ENCODE measurements at regions not wholly inside any gene's neighbourhood (a gene's known extent, or its start where the extent isn't known, plus 50 kb on each side); places are given as distances from the start of the nearest gene placed in this dataset.

- intact Hi-C loops (cut with DNase I) = no loop called here
- H3K27ac ChIP-seq (replicated peaks in 1 of 4) = no peak overlapping the region
- H3K36me3 ChIP-seq = no peaks in the 10 kb centered on the region
- DNase-seq (ENCODE audit: extremely low spot score) = no peak
- no peaks in the 10 kb centered on the region for H3K9me3 ChIP-seq
- H3K4me3 ChIP-seq = no peak overlapping the region
- no peaks in the 10 kb centered on the region for H3K27me3 ChIP-seq
- TF ChIP-seq EP300 (IDR thresholded peaks at IDR 0.05) (no peak), POLR2A (IDR thresholded peaks at IDR 0.05; ENCODE audit: low read depth) (no peak), CTCF (IDR thresholded peaks at IDR 0.05) (no peak), POLR2AphosphoS5 (IDR thresholded peaks at IDR 0.05) (no peak)
- peaks cover 0 to 11% (median 5%) of the 10 kb centered on the region in 4 donors for H3K4me1 ChIP-seq
Observed at GRCh38 chr16:51357839-51358238, 206.8 kb upstream of the SALL1 start.

- H3K9me3 ChIP-seq = no peaks in the 10 kb centered on the region
- H3K27me3 ChIP-seq = no peaks in the 10 kb centered on the region
- intact Hi-C loops (cut with DNase I) = no loop called here
- no peak overlapping the region for H3K4me3 ChIP-seq
- TF ChIP-seq EP300 (IDR thresholded peaks at IDR 0.05) (no peak), CTCF (IDR thresholded peaks at IDR 0.05) (no peak), POLR2A (IDR thresholded peaks at IDR 0.05; ENCODE audit: low read depth) (no peak), POLR2AphosphoS5 (IDR thresholded peaks at IDR 0.05) (no peak)
- H3K27ac ChIP-seq (replicated peaks in 1 of 4) = no peak overlapping the region
- DNase-seq (ENCODE audit: extremely low spot score) = no peak
- 69% methylated on average over 6 of the region's 6 CpGs for WGBS
- H3K36me3 ChIP-seq = no peaks in the 10 kb centered on the region
- peaks cover 0 to 11% (median 5%) of the 10 kb centered on the region in 4 donors for H3K4me1 ChIP-seq
Observed at GRCh38 chr16:51355875-51356274, 204.8 kb upstream of the SALL1 start.

GRCh38 chr16:51355195-51355594 lies 204.1 kb upstream of the SALL1 start:
- Histone ChIP-seq H3K27ac (replicated peaks in 1 of 4) (no peak overlapping the region), H3K9me3 (no peaks in the 10 kb centered on the region), H3K36me3 (no peaks in the 10 kb centered on the region), H3K27me3 (no peaks in the 10 kb centered on the region), H3K4me3 (no peak overlapping the region), H3K4me1 (peaks cover 0 to 11% (median 5%) of the 10 kb centered on the region in 4 donors)
- no peak for DNase-seq (ENCODE audit: extremely low spot score)
- TF ChIP-seq CTCF (IDR thresholded peaks at IDR 0.05) = no peak
- intact Hi-C loops (cut with DNase I) = no loop called here
- 78% methylated on average over 6 of the region's 6 CpGs for WGBS

GRCh38 chr16:51353055-51353454 lies 202.0 kb upstream of the SALL1 start:
- Histone ChIP-seq H3K27ac (replicated peaks in 1 of 4) (no peak overlapping the region), H3K9me3 (no peaks in the 10 kb centered on the region), H3K36me3 (no peaks in the 10 kb centered on the region), H3K4me3 (no peak overlapping the region), H3K4me1 (no peaks in the 10 kb centered on the region), H3K27me3 (no peaks in the 10 kb centered on the region)
- TF ChIP-seq EP300 (IDR thresholded peaks at IDR 0.05) (no peak), POLR2A (IDR thresholded peaks at IDR 0.05; ENCODE audit: low read depth) (no peak), CTCF (IDR thresholded peaks at IDR 0.05) (no peak), POLR2AphosphoS5 (IDR thresholded peaks at IDR 0.05) (no peak)
- intact Hi-C loops (cut with DNase I) = no loop called here
- 48% methylated on average over 3 of the region's 3 CpGs for WGBS
- no peak for DNase-seq (ENCODE audit: extremely low spot score)

GRCh38 chr16:51349626-51350025 lies 198.6 kb upstream of the SALL1 start:
- H3K36me3 ChIP-seq = no peaks in the 10 kb centered on the region
- H3K27me3 ChIP-seq = no peaks in the 10 kb centered on the region
- whole genome bisulfite sequencing = 93% methylated on average over 3 of the region's 3 CpGs
- no peaks in the 10 kb centered on the region for H3K4me1 ChIP-seq
- H3K9me3 ChIP-seq = no peaks in the 10 kb centered on the region
- DNase-seq (ENCODE audit: extremely low spot score) = no peak
- H3K27ac ChIP-seq (replicated peaks in 1 of 4) = no peak overlapping the region
- intact Hi-C loops (cut with DNase I) = no loop called here
- no peak overlapping the region for H3K4me3 ChIP-seq
- TF ChIP-seq EP300 (IDR thresholded peaks at IDR 0.05) (no peak), POLR2AphosphoS5 (IDR thresholded peaks at IDR 0.05) (no peak), POLR2A (IDR thresholded peaks at IDR 0.05; ENCODE audit: low read depth) (no peak), CTCF (IDR thresholded peaks at IDR 0.05) (no peak)
